AG09309 (cell line): ENCODE measurements at regions not wholly inside any gene's neighbourhood (a gene's known extent, or its start where the extent isn't known, plus 50 kb on each side); places are given as distances from the start of the nearest gene placed in this dataset.

Experiments
- DNase-seq: peaks from one replicate; pipeline ENCODE4 v3.0.0-alpha.2; 2010; ENCODE audit warnings: low read depth
- H3K4me3 ChIP-seq: 2 replicates; pipeline ENCODE4 v1.5.1; 2011; ENCODE audit warnings: mild to moderate bottlenecking, low read depth, low read length, moderate library complexity; ENCODE audit not compliant: control insufficient read depth
- CTCF ChIP-seq: IDR thresholded peaks from 2 replicates; pipeline ENCODE4 v1.5.1; 2011; ENCODE audit warnings: mild to moderate bottlenecking, low read depth, low read length, inconsistent platforms; ENCODE audit not compliant: insufficient read depth, control insufficient read depth; ENCODE audit errors: missing control alignments

- no peak for TF ChIP-seq CTCF
- DNase-seq: no peak
- no peak overlapping the region for H3K4me3 ChIP-seq
Observed at GRCh38 chr17:28268610-28269313, 50.2 kb upstream of the TMEM97 start.
